KBM-7 (cell line): ENCODE measurements at regions not wholly inside any gene's neighbourhood (a gene's known extent, or its start where the extent isn't known, plus 50 kb on each side); places are given as distances from the start of the nearest gene placed in this dataset.
"Not testable (repeated sequence)": the region's sequence is repeated elsewhere in the genome, so short reads cannot be mapped to it uniquely, and the experiment has no call there.

ENCODE experiments used
- DNase-seq: peaks from one replicate; pipeline ENCODE4 v3.0.0-alpha.2; 2015
- in situ Hi-C: fragments of 300-500 bp; cut with MboI; formaldehyde crosslinking; loops from 2 replicates; pipeline ENCODE4 v1.14.3; 2020; ENCODE audit warnings: low sequenced_read_pairs, low pct_unique_long_range_greater_than_20kb, mixed read lengths

GRCh38 chr2:58378152-58378551 lies 137.0 kb upstream of the FANCL start:
- in situ Hi-C loops = no loop called here
- no peak for DNase-seq

GRCh38 chr2:58377181-58377580 lies 136.1 kb upstream of the FANCL start:
- no peak for DNase-seq
- in situ Hi-C loops = no loop called here

GRCh38 chr2:58376592-58376991 lies 135.5 kb upstream of the FANCL start:
- in situ Hi-C loops = no loop called here
- no peak for DNase-seq

- in situ Hi-C loops = no loop called here
- no peak for DNase-seq
Measured at GRCh38 chr2:58369594-58369993, 128.5 kb upstream of the FANCL start.

GRCh38 chr2:58364098-58364497 lies 123.0 kb upstream of the FANCL start:
- in situ Hi-C loops = no loop called here
- no peak for DNase-seq

- in situ Hi-C loops = no loop called here
- no peak for DNase-seq
Measured at GRCh38 chr2:58358026-58358425, 116.9 kb upstream of the FANCL start.

GRCh38 chr2:58357521-58357920 lies 116.4 kb upstream of the FANCL start:
- no peak for DNase-seq

GRCh38 chr2:58354230-58354629 lies 113.1 kb upstream of the FANCL start:
- in situ Hi-C loops = no loop called here
- no peak for DNase-seq

More at GRCh38 chr2:58357521-58357920, 116.4 kb upstream of the FANCL start:
- in situ Hi-C loops = no loop called here

- in situ Hi-C loops = no loop called here
- DNase-seq = no peak
Measured at GRCh38 chr2:58350484-58350883, 109.4 kb upstream of the FANCL start.

GRCh38 chr2:58347810-58348209 lies 106.7 kb upstream of the FANCL start:
- DNase-seq = no peak
- in situ Hi-C loops = no loop called here

- in situ Hi-C loops = no loop called here
- DNase-seq = no peak
Measured at GRCh38 chr2:58341047-58341446, 99.9 kb upstream of the FANCL start.

- in situ Hi-C loops = no loop called here
- no peak for DNase-seq
Measured at GRCh38 chr2:58339548-58340243, 98.6 kb upstream of the FANCL start.

- DNase-seq = no peak
- in situ Hi-C loops = no loop called here
Measured at GRCh38 chr2:58336416-58336815, 95.3 kb upstream of the FANCL start.

GRCh38 chr2:58334414-58334813 lies 93.3 kb upstream of the FANCL start:
- DNase-seq = no peak
- in situ Hi-C loops = no loop called here

GRCh38 chr2:58325296-58325895 lies 84.3 kb upstream of the FANCL start:
- in situ Hi-C loops, DNase-seq: not testable (repeated sequence)

GRCh38 chr2:58319481-58319880 lies 78.4 kb upstream of the FANCL start:
- DNase-seq = no peak
- in situ Hi-C loops = no loop called here

- DNase-seq, in situ Hi-C loops: not testable (repeated sequence)
Measured at GRCh38 chr2:58318949-58319348, 77.8 kb upstream of the FANCL start.

GRCh38 chr2:58313926-58314325 lies 72.8 kb upstream of the FANCL start:
- DNase-seq = no peak
- in situ Hi-C loops = no loop called here

GRCh38 chr2:58308435-58308834 lies 67.3 kb upstream of the FANCL start:
- no peak for DNase-seq
- in situ Hi-C loops = no loop called here

- in situ Hi-C loops = no loop called here
Measured at GRCh38 chr2:58304843-58305242, 63.7 kb upstream of the FANCL start.

GRCh38 chr2:58299123-58299522 lies 58.0 kb upstream of the FANCL start:
- DNase-seq = no peak
- in situ Hi-C loops = no loop called here

More at GRCh38 chr2:58304843-58305242, 63.7 kb upstream of the FANCL start:
- DNase-seq = no peak
